NCI-H1048 (cell line): ENCODE measurements at regions not wholly inside any gene's neighbourhood (a gene's known extent, or its start where the extent isn't known, plus 50 kb on each side); places are given as distances from the start of the nearest gene placed in this dataset.
"Not testable (repeated sequence)": the region's sequence is repeated elsewhere in the genome, so short reads cannot be mapped to it uniquely, and the experiment has no call there.

Experiments used
- DNase-seq: peaks from one replicate; lab custom pipeline; 2025; lab: John Stamatoyannopoulos, UW

GRCh38 chr1:14347186-14347585 lies 251.3 kb upstream of the KAZN start:
- no peak for DNase-seq

GRCh38 chr1:14347776-14348175 lies 250.7 kb upstream of the KAZN start:
- no peak for DNase-seq

GRCh38 chr1:14350197-14350596 lies 248.3 kb upstream of the KAZN start:
- no peak for DNase-seq

- no peak for DNase-seq
Observed at GRCh38 chr1:14352897-14353296, 245.6 kb upstream of the KAZN start.

GRCh38 chr1:14361005-14361404 lies 237.5 kb upstream of the KAZN start:
- DNase-seq = not testable (repeated sequence)

GRCh38 chr1:14362331-14362730 lies 236.2 kb upstream of the KAZN start:
- DNase-seq = no peak

- no peak for DNase-seq
Observed at GRCh38 chr1:14363036-14363590, 235.4 kb upstream of the KAZN start.

GRCh38 chr1:14363707-14364413 lies 234.6 kb upstream of the KAZN start:
- DNase-seq = no peak

GRCh38 chr1:14365301-14365988 lies 233.0 kb upstream of the KAZN start:
- no peak for DNase-seq

GRCh38 chr1:14366091-14367018 lies 232.1 kb upstream of the KAZN start:
- DNase-seq = no peak

GRCh38 chr1:14367451-14367850 lies 231.0 kb upstream of the KAZN start:
- DNase-seq = no peak

GRCh38 chr1:14369526-14370213 lies 228.8 kb upstream of the KAZN start:
- peak; percentile 49 for DNase-seq

GRCh38 chr1:14371771-14372497 lies 226.6 kb upstream of the KAZN start:
- DNase-seq = no peak

- no peak for DNase-seq
Observed at GRCh38 chr1:14372526-14372925, 226.0 kb upstream of the KAZN start.

GRCh38 chr1:14373081-14373758 lies 225.3 kb upstream of the KAZN start:
- DNase-seq = no peak

GRCh38 chr1:14375226-14375625 lies 223.3 kb upstream of the KAZN start:
- DNase-seq = no peak

- no peak for DNase-seq
Observed at GRCh38 chr1:14377386-14377785, 221.1 kb upstream of the KAZN start.

- no peak for DNase-seq
Observed at GRCh38 chr1:14380408-14380807, 218.1 kb upstream of the KAZN start.

GRCh38 chr1:14390816-14391215 lies 207.7 kb upstream of the KAZN start:
- no peak for DNase-seq

- no peak for DNase-seq
Observed at GRCh38 chr1:14392161-14392858, 206.2 kb upstream of the KAZN start.
